Choroid plexus epithelial cell (primary cell): ENCODE measurements at regions not wholly inside any gene's neighbourhood (a gene's known extent, or its start where the extent isn't known, plus 50 kb on each side); places are given as distances from the start of the nearest gene placed in this dataset.

Source experiments
- DNase-seq: peaks from one replicate; pipeline ENCODE4 v3.0.0-alpha.2; 2010; ENCODE audit warnings: low read depth
- H3K4me3 ChIP-seq: 2 replicates; pipeline ENCODE4 v1.5.1; 2011; ENCODE audit warnings: low read depth, mild to moderate bottlenecking, control low read depth, low read length, moderate library complexity
- TF ChIP-seq, protein P1 (sequence below): conservative IDR thresholded peaks from 2 replicates; pipeline ENCODE4 v1.5.1; 2011; ENCODE audit warnings: low read depth, mild to moderate bottlenecking, control low read depth, inconsistent platforms, low read length, moderate library complexity

DNA sequence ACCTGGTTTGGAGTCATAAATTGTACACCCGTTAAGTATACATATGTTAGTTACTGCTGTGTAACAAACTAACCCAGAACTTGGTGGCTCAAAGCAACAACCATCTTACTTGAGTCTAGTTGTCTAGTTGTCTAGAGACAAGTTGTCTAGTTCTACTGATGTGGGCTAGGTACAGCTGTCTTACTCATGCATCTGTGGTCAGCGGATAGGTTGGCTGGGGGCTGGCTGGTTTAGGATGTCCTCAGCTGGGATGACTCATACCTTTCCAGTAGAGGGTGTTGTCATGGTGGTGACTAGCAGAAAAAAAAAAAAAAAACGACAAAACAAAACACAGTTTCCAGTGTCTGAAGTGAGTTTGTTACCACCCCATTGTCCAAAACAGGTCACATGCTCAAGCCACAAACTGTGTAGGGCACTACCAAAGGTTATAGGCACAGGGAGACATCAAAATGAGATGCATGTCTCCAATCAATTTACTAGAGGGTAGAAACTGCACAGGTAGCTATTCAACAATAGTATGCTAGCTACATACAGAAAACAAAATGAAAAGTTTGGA is 680.3 kb downstream of the MED13L start:
- TF ChIP-seq, protein P1, sequence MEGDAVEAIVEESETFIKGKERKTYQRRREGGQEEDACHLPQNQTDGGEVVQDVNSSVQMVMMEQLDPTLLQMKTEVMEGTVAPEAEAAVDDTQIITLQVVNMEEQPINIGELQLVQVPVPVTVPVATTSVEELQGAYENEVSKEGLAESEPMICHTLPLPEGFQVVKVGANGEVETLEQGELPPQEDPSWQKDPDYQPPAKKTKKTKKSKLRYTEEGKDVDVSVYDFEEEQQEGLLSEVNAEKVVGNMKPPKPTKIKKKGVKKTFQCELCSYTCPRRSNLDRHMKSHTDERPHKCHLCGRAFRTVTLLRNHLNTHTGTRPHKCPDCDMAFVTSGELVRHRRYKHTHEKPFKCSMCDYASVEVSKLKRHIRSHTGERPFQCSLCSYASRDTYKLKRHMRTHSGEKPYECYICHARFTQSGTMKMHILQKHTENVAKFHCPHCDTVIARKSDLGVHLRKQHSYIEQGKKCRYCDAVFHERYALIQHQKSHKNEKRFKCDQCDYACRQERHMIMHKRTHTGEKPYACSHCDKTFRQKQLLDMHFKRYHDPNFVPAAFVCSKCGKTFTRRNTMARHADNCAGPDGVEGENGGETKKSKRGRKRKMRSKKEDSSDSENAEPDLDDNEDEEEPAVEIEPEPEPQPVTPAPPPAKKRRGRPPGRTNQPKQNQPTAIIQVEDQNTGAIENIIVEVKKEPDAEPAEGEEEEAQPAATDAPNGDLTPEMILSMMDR: no peak
- no peak overlapping the region for H3K4me3 ChIP-seq
- DNase-seq: peak; percentile 56

DNA sequence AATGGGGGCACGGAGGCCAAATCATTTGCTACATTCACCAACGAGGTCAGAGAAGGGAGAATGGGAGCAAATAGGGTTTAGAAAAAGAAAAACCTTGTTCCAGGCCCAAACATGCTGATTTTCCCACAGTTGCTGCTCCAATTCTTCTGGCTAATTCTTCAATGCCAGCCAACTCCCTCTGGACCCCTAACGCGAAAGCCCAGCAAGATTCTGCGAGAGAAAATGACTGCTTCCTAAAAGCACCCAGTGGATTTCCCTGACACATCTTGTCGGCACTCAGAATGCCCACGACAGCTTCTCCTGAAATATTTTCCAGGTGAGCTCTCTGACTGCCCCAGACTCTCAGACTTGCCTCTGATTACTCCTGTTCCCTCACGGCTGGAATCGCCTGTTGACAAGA is 689.4 kb downstream of the MED13L start:
- DNase-seq: no peak
- TF ChIP-seq, protein P1: no peak
- H3K4me3 ChIP-seq: no peak overlapping the region

DNA sequence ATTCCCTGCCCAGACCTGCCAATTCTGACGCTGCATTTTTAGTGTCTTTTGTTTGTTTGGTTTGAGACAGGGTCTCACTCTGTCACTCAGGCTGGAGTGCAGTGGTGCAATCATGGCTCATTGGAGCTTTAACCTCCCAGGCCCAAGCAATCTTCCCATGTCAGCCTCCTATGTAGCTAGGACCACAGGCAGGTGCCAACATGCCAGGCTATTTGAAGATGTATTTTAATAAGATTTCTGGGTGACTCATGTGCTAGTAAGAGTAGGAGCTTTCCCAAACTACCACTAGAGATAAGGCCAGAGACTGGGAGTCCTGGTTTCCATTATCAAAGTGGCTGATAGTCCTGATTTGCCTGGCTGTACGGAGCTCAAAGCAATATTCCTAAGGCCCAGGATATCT is 693.3 kb downstream of the MED13L start:
- TF ChIP-seq, protein P1: no peak
- no peak overlapping the region for H3K4me3 ChIP-seq
- DNase-seq: no peak

DNA sequence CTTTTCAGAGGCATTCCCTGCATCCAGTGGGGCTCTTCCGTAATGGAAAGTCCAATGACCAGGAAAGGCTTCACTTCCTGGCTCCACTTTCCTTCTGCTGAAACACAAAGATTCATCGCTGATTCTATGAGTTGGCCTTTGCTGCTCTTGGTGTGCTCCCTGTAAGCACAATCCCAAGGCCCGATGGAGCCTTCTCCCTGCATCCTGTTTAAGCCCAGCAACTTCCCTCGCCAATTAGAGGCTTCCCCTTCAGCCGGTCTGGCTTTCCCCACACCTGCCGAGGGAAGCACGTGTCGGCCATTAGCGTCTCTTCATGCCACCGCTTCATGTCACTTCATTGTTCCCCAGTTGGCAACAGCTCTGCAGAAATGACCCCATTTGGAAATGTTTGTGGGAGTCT is 693.9 kb downstream of the MED13L start:
- TF ChIP-seq, protein P1: no peak
- DNase-seq: no peak
- H3K4me3 ChIP-seq: no peak overlapping the region

DNA sequence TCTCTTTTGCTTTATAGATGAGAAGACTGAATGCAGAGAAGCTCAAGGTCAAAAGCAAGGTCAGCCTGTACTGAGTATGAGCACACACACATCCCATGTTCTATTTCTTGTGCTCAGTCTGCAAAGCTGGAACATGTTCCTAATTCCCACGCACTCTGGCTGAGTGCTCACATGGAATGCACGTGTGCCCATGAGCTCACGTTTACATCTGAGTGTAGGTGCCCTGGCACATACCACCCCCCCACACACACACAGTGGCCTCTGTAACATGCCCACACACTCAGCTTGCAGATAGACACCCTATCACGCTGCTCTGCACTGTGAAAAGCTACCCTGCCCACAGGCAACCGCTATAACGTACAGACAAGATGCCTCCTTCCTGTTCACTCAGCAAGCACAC is 700.1 kb downstream of the MED13L start:
- no peak overlapping the region for H3K4me3 ChIP-seq
- TF ChIP-seq, protein P1: no peak
- no peak for DNase-seq

DNA sequence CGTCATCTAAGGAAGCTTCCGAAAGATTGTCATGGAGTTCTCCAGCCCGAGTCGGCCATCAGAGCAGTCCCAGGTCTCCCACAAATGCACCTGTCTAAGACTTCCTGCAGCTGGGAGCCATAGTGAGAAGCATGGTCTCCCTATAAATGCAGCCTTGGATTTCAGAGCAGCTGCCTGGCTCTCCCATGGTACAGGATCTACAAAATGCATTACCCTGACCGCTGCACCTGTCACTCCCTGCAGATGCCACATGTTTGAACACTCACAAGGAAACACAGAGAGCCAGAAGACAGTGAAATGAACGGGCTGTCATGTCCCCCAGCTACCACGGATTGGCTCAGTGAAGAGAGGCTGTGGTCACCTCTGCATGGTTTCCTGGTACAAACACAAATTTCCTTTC is 702.7 kb downstream of the MED13L start:
- no peak for DNase-seq
- TF ChIP-seq, protein P1: no peak

DNA sequence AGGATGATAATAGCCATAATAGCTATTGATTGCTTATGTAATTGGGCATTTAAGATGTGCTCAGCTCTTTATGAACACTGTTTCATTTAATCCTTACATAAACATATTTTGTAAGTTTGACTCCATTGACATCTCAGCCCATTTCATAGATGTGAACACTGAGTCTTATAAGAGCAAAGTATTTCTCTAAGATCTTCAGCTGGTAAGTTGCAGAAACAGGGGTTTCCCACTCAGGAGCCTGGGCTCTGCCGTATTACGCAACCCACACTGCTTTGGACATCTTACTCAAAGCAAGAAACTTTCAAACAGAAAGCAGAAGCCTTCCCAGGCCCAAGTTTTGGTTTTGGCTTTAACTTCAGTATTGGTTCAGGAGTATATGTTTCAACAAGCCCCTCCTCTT is 705.1 kb downstream of the MED13L start:
- DNase-seq: peak; percentile 51
- no peak overlapping the region for H3K4me3 ChIP-seq
- TF ChIP-seq, protein P1: no peak

More for the DNA sequence above, 702.7 kb downstream of the MED13L start:
- no peak overlapping the region for H3K4me3 ChIP-seq
